ENCODE measurements at regions not wholly inside any gene's neighbourhood (a gene's known extent, or its start where the extent isn't known, plus 50 kb on each side); places are given as distances from the start of the nearest gene placed in this dataset.
A peak's percentile ranks its signal among the peaks of the same experiment; 100 is the strongest.

DNA sequence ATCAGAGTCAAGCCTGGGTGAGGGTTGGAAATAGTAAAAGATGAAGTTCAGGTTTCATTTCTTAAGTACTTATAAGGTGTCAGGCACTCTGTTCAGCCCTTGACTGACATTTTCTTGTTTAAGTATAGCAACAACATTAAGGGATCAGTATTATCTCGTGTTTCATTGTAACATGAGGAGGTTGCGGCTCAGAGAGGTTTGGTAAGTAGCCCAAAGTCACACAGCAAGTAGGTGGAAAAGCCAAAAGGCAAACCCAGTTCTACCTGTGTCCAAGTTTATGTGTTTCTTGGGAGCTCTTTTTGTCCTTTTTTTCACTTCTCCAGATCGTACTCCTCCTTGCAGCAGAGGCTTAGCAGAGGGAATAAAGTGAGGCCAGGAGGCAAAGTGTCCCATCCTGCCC is 337.5 kb upstream of the KLF3 start:
- TF ChIP-seq, protein P1, sequence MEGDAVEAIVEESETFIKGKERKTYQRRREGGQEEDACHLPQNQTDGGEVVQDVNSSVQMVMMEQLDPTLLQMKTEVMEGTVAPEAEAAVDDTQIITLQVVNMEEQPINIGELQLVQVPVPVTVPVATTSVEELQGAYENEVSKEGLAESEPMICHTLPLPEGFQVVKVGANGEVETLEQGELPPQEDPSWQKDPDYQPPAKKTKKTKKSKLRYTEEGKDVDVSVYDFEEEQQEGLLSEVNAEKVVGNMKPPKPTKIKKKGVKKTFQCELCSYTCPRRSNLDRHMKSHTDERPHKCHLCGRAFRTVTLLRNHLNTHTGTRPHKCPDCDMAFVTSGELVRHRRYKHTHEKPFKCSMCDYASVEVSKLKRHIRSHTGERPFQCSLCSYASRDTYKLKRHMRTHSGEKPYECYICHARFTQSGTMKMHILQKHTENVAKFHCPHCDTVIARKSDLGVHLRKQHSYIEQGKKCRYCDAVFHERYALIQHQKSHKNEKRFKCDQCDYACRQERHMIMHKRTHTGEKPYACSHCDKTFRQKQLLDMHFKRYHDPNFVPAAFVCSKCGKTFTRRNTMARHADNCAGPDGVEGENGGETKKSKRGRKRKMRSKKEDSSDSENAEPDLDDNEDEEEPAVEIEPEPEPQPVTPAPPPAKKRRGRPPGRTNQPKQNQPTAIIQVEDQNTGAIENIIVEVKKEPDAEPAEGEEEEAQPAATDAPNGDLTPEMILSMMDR (IDR thresholded peaks at IDR 0.05) = no peak
- Mint-ChIP-seq H3K9me3 (peaks cover 22% of the 10 kb centered on the region), H3K36me3 (ENCODE audit: low read depth) (peaks cover 6% of the 10 kb centered on the region), H3K27ac (no peak overlapping the region), H3K27me3 (ENCODE audit: low read depth, poor library complexity) (no peaks in the 10 kb centered on the region), H3K4me1 (peaks cover 45% of the 10 kb centered on the region), H3K4me3 (no peak overlapping the region)
- DNase-seq = no peak

DNA sequence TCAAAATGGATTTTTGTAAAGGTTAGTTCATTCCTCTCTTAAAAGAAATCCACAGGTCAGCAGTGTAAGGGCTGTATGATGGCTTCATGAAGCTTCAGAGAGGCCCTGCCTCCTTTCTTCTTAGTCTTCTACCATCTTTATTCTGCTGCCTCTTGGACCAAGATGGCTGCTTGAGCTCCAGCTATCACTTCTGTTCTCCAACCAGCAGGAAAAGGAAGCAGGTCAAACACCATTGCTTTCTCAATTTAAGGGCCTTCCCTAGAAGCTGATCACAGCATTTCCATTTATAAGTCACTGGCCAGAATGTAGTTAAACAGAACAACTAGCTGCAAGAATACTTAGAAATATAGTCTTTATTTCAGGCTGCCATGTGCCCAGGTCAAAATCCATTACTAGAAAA is 336.8 kb upstream of the KLF3 start:
- H3K4me3 Mint-ChIP-seq = no peak overlapping the region
- TF ChIP-seq, protein P1 (IDR thresholded peaks at IDR 0.05) = no peak
- peaks cover 48% of the 10 kb centered on the region for H3K4me1 Mint-ChIP-seq
- no peak for DNase-seq
- H3K9me3 Mint-ChIP-seq = peaks cover 20% of the 10 kb centered on the region
- no peak overlapping the region for H3K27ac Mint-ChIP-seq
- H3K27me3 Mint-ChIP-seq (ENCODE audit: low read depth, poor library complexity) = no peaks in the 10 kb centered on the region
- peaks cover 6% of the 10 kb centered on the region for H3K36me3 Mint-ChIP-seq (ENCODE audit: low read depth)

DNA sequence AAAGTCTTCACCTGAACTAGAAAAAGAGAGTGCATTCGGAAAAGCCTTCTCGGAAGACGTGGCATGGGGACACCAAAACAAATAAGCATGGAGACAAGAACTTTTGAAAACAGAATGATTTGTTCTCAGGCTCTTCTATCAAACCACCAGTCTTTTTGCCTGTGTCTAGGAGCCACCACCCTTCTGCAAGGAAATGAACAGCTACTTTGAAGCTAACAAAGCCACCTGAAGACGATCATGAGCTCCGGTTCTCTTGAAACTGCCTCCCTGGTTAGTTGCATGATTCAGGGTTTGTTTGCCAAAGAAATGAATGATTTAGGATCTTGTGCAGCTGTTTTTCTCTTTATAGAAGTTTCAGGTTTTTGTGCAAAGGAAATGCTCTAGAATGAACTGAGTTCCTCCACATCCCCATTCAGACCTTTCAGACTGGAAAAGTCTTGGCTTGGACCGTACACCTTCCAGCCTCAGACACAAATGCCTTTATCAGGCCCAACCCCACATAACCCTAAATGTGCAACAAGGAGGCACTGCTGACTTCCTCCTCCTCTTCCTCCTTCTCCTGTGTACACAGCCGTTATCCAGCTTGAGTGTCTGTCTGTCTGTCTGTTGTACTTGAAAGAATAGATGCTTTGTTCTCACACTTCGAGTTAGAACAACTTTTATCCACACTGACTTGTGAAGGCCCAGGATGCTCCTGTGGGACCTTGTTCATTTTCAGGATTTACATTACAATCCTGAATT is 334.8 kb upstream of the KLF3 start:
- peak overlapping the region; percentile 71 for H3K27ac Mint-ChIP-seq
- peaks cover 42% of the 10 kb centered on the region for H3K4me1 Mint-ChIP-seq
- peaks cover 12% of the 10 kb centered on the region for H3K9me3 Mint-ChIP-seq
- TF ChIP-seq, protein P1 (IDR thresholded peaks at IDR 0.05) = no peak
- H3K36me3 Mint-ChIP-seq (ENCODE audit: low read depth) = peaks cover 1% of the 10 kb centered on the region
- no peaks in the 10 kb centered on the region for H3K27me3 Mint-ChIP-seq (ENCODE audit: low read depth, poor library complexity)
- no peak overlapping the region for H3K4me3 Mint-ChIP-seq
- no peak for DNase-seq

DNA sequence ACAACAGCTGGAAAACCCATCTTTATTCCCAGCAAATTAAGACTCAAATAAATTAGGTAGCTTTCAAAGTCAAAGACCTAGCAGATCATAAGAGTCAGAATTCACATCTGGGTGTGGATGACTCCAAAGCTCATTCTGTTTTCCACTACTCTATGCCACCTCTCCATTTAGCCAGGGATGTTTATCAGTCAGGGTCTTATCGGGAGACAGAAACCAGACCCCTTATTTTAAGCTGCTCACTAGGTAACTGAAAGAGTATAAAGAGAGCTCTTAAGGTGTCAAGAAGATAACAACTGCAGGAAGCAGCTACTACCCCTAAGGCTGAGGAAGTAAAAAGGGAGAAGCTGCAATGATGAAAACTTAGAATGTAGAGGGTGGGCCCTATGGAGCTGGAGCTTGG is 333.7 kb upstream of the KLF3 start:
- Mint-ChIP-seq H3K4me3 (no peak overlapping the region), H3K36me3 (ENCODE audit: low read depth) (no peaks in the 10 kb centered on the region), H3K4me1 (peaks cover 42% of the 10 kb centered on the region), H3K9me3 (peaks cover 8% of the 10 kb centered on the region), H3K27ac (no peak overlapping the region), H3K27me3 (ENCODE audit: low read depth, poor library complexity) (no peaks in the 10 kb centered on the region)
- TF ChIP-seq, protein P1 (IDR thresholded peaks at IDR 0.05) = no peak
- DNase-seq = no peak

DNA sequence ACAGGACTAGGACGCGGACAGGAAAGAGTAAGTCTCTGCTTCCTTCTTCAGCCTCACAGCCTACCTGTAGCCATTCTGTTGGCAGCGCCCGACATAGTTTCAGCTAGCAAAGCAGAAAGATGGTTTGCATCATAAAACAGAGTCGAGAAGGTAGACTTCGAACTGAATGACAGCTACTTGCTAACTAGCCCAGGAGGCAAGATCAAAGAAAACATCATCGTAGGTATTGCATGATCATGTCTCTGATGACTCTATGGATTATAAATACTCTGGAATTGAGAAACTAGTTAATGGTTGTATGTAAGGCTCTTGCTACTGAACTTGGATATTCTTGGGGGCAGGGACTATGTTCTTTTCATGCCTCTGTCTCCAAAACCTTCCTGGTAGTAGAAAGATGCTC is 333.1 kb upstream of the KLF3 start:
- TF ChIP-seq, protein P1 (IDR thresholded peaks at IDR 0.05) = no peak
- H3K4me1 Mint-ChIP-seq = peaks cover 38% of the 10 kb centered on the region
- DNase-seq = no peak
- H3K36me3 Mint-ChIP-seq (ENCODE audit: low read depth) = no peaks in the 10 kb centered on the region
- H3K4me3 Mint-ChIP-seq = no peak overlapping the region
- peaks cover 8% of the 10 kb centered on the region for H3K9me3 Mint-ChIP-seq
- H3K27me3 Mint-ChIP-seq (ENCODE audit: low read depth, poor library complexity) = no peaks in the 10 kb centered on the region
- H3K27ac Mint-ChIP-seq = no peak overlapping the region

DNA sequence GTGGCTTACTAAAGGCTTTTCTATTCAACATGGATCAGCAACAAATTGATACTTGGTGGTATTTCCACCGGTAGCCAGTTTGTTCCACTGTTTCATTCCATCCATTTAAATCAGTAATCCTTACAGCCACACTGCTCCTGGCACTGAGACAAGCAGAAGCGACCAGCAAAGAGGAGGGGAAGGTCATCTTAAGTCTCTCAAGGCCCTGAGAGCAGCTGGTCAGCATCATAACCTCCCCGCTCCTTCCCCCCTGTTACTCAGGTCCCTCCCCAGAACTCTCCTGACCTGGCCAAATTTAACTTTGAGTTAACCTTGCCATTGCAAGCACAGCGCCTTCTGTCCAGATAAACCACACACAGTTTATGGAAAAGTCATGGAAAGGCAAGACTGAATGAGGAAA is 331.3 kb upstream of the KLF3 start:
- Mint-ChIP-seq H3K36me3 (ENCODE audit: low read depth) (peaks cover 1% of the 10 kb centered on the region), H3K27ac (no peak overlapping the region), H3K27me3 (ENCODE audit: low read depth, poor library complexity) (no peaks in the 10 kb centered on the region), H3K4me3 (no peak overlapping the region), H3K9me3 (peaks cover 19% of the 10 kb centered on the region), H3K4me1 (peaks cover 29% of the 10 kb centered on the region)
- DNase-seq = no peak
- TF ChIP-seq, protein P1 (IDR thresholded peaks at IDR 0.05) = no peak
